ENCODE measurements at regions not wholly inside any gene's neighbourhood (a gene's known extent, or its start where the extent isn't known, plus 50 kb on each side); places are given as distances from the start of the nearest gene placed in this dataset. TPM values are rescaled to one million over a fixed set of nuclear protein-coding genes. Genes with fewer than 3 reads are reported as not detected.

DNA sequence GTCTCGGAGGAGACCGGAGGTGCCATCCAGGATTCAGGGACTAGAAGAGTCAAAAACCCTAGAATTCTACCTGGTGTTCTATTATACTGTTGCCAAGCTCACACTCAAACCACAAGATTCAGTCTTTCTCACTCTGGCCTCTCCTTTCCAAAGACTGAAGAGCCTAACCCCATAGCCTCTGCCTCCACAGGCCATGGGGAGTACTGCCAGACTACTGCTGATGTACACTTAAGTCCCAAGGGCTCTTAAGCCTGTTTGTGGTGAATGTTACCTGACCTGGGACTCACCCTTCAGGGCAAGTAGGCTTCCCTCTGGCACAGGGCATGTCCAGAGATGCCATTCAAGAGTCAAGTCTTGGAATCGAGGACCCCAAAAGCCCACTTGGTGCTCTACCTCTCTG, 58.9 kb upstream of the IRS4 start:
- H3K4me3 Mint-ChIP-seq, result no peak overlapping the region
- Histone ChIP-seq H3K23ac (ENCODE audit: insufficient read length, low read depth, low read length) (no peak overlapping the region), H2BK12ac (ENCODE audit: insufficient read length, low read depth, low read length) (no peak overlapping the region)

More for the DNA sequence above, 58.9 kb upstream of the IRS4 start:
- Mint-ChIP-seq H3K27ac (no peak overlapping the region; a peak in 1 of 7 replicates), H3K4me1 (no peaks in the 10 kb centered on the region), H3K27me3 (ENCODE audit: low read depth) (no peaks in the 10 kb centered on the region; the same call in 1 of the 2 replicates), H3K36me3 (ENCODE audit: insufficient read depth in 1 of 3, low read depth in 3 of 3) (peaks cover 0 to 8% (median 0%) of the 10 kb centered on the region in 3 experiments; a peak in 2 of 7 replicates), H3K9me3 (peaks cover 8 to 13% of the 10 kb centered on the region in 2 experiments)
- no peaks in the 10 kb centered on the region for H4K20me1 ChIP-seq (ENCODE audit: control insufficient read depth, insufficient read depth, insufficient read length)
- no peak overlapping the region for H2BK5ac ChIP-seq (ENCODE audit: insufficient read length, low read length)
- H2BK15ac ChIP-seq (ENCODE audit: low read depth, low read length), result no peak overlapping the region
- H4K5ac ChIP-seq (ENCODE audit: insufficient read length, low read depth, low read length), result no peak overlapping the region
- DNase-seq, result no peak
- H3K9me3 ChIP-seq (ENCODE audit: control insufficient read depth, low read depth, low read length), result no peaks in the 10 kb centered on the region
- no CpG with 5 or more reads among the region's 3 CpGs for WGBS (ENCODE audit: extremely low coverage, insufficient read length, low lambda C conversion rate)
- H3K79me2 ChIP-seq (ENCODE audit: insufficient read depth, low read length), result no peaks in the 10 kb centered on the region
- no peak overlapping the region for H2BK120ac ChIP-seq (ENCODE audit: low read depth, low read length, poor library complexity, severe bottlenecking)
- no peak overlapping the region for H4K8ac ChIP-seq (replicated peaks; ENCODE audit: insufficient read length, low read depth, low read length)
- no peak overlapping the region for H3T11ph ChIP-seq (ENCODE audit: low read length)
- H3K79me1 ChIP-seq (ENCODE audit: insufficient read depth, low read depth, low read length, poor library complexity, severe bottlenecking), result no peaks in the 10 kb centered on the region
- H3K9ac ChIP-seq (ENCODE audit: extremely low read depth, insufficient read length, low read length), result no peak overlapping the region
- no peak overlapping the region for H2AFZ ChIP-seq (ENCODE audit: low read length)
- TF ChIP-seq, protein P1, sequence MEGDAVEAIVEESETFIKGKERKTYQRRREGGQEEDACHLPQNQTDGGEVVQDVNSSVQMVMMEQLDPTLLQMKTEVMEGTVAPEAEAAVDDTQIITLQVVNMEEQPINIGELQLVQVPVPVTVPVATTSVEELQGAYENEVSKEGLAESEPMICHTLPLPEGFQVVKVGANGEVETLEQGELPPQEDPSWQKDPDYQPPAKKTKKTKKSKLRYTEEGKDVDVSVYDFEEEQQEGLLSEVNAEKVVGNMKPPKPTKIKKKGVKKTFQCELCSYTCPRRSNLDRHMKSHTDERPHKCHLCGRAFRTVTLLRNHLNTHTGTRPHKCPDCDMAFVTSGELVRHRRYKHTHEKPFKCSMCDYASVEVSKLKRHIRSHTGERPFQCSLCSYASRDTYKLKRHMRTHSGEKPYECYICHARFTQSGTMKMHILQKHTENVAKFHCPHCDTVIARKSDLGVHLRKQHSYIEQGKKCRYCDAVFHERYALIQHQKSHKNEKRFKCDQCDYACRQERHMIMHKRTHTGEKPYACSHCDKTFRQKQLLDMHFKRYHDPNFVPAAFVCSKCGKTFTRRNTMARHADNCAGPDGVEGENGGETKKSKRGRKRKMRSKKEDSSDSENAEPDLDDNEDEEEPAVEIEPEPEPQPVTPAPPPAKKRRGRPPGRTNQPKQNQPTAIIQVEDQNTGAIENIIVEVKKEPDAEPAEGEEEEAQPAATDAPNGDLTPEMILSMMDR (conservative IDR thresholded peaks at IDR 0.05), result peak; percentile 36; the same call in 2 of the 3 replicates
- H2BK20ac ChIP-seq (ENCODE audit: low read depth, low read length, poor library complexity, severe bottlenecking), result no peak overlapping the region
- no peak overlapping the region for H3K27ac ChIP-seq (ENCODE audit: insufficient read length, low read depth, low read length)
- H3K4ac ChIP-seq (ENCODE audit: low read depth, low read length), result no peak overlapping the region
- no peak overlapping the region for H2AK5ac ChIP-seq (ENCODE audit: insufficient read length, low read length)
- no peaks in the 10 kb centered on the region for H3K23me2 ChIP-seq (ENCODE audit: insufficient read length, low read depth, low read length, poor library complexity, severe bottlenecking)
- no peaks in the 10 kb centered on the region for H3K27me3 ChIP-seq (ENCODE audit: insufficient read depth, low read length)
- no peak overlapping the region for H3K18ac ChIP-seq (ENCODE audit: insufficient read length, low read depth, low read length)
- no peaks in the 10 kb centered on the region for H3K4me1 ChIP-seq (ENCODE audit: insufficient read depth, low read length)
- H3K56ac ChIP-seq (ENCODE audit: insufficient read length, low read depth, low read length), result no peak overlapping the region
- H4K91ac ChIP-seq (ENCODE audit: insufficient read length, low read depth, low read length), result no peak overlapping the region
- H3K4me2 ChIP-seq (ENCODE audit: insufficient read depth, insufficient read length, low read length), result no peak overlapping the region
- H3K14ac ChIP-seq (ENCODE audit: insufficient read depth, low read length), result no peak overlapping the region

Small RNA genes in the stretch of these regions (microRNA-seq; reads per million reads assigned to microRNA genes)
- not detected for gene MIR6087 (ENCODE audit: borderline microRNAs expressed)
